ENCODE measurements at regions not wholly inside any gene's neighbourhood (a gene's known extent, or its start where the extent isn't known, plus 50 kb on each side); places are given as distances from the start of the nearest gene placed in this dataset.
"Not testable (repeated sequence)": the region's sequence is repeated elsewhere in the genome, so short reads cannot be mapped to it uniquely, and the experiment has no call there.

DNA sequence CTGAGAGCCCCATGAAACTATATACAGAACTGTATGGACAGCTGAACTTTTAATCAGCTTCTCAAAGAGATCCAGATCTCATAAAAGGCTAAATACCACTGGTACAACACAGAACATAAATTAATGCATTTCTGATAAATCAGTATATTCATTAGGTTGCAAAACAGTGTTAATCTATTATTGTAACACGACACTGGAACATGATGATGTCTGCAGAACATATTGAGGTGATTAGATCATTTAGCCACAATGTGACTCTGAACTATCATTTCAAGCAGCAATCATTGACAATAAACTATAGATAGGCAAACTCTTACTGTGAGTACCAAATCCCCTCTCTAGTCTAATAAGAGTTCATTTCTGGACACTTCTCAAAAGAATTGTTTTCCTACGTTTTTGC, 50.3 kb downstream of the GASK1B start:
- DNase-seq, result no peak
- intact Hi-C loops (cut with DNase I), result no loop called here

DNA sequence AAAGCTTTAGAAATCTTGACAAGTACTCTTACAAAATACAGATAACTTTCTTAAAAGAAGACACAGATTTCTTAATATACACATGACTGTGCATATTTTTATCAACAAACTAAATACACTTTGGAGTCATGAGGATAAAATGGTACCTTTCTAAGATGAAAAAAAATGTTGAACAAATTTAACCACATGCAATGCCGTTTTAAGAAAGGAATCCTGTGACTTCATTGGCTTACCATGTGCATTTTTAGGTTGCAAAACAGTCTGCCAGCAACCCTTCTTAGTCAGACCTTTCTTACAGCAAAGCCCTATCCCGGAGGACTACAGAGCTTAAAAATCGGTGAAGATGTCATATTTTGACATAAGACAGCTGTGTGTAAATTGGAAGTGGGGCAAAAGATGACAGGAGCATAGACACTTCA, 51.7 kb downstream of the GASK1B start:
- intact Hi-C loops (cut with DNase I), result no loop called here
- no peak for DNase-seq

DNA sequence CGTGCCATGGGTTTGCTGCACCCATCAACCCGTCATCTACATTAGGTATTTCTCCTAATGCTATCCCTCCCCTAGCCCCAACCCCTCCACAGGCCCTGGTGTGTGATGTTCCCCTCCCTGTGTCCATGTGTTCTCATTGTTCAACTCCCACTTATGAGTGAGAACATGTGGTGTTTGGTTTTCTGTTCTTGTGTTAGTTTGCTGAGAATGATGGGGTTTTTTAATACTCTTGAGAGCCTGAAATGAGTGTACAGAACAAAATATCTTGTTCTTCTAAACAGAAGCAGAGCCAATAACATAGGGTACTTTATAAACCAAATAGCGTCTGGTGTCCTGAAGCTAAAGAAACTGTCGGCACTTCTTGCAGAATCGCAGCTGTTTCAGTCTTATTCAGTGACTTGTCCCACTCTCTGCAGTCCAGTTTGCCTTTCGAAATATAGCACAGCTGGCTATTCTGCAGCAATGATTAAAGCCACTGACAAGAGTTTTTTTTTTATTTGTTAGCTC, 52.1 kb downstream of the GASK1B start:
- intact Hi-C loops (cut with DNase I); DNase-seq: not testable (repeated sequence)

GRCh38 chr4:158112611-158113010, 60.2 kb downstream of the GASK1B start:
- intact Hi-C loops (cut with DNase I), result no loop called here

GRCh38 chr4:158111241-158111640, 61.6 kb downstream of the GASK1B start:
- DNase-seq, result no peak
- intact Hi-C loops (cut with DNase I), result no loop called here

More at GRCh38 chr4:158112611-158113010, 60.2 kb downstream of the GASK1B start:
- DNase-seq, result no peak

DNA sequence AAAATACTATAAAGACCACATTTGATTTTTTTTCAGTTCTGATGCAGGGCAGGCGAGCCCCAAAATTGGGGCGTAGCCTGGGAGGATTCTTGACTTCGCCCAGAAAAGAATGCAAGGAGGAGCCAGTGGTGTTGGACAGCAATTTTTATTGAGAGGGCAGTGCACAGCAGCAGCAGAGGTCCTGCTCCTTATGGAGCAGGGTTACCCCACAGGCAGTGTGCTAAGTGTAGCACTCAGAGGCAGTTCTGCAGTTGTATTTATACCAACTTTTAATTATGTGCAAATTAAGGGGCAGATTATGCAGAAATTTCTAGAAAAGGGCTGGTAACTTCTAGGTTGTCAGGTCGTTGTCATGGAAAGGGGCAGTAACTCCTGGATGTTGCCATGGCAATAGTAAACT, 69.9 kb downstream of the GASK1B start:
- intact Hi-C loops (cut with DNase I), result no loop called here
- no peak for DNase-seq

DNA sequence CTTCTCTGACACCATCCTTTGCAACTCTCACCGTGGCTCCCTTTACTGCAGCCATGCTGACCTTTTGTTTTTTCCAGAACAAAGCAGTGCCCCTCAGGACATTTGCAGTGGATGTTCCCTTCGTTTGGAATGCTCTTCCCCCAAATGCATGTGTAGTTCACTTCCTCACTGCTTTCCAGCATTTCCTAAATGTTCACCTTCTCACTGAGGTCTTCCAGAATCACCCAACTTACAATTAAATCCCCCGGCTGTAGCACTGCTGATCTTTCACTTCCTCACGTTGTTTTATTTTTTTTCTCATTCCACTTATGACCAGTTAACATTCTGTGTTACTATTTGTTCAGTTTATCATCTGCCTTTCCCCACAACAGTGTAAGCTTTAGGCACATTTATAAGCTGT, 73.1 kb downstream of the GASK1B start:
- no peak for DNase-seq

DNA sequence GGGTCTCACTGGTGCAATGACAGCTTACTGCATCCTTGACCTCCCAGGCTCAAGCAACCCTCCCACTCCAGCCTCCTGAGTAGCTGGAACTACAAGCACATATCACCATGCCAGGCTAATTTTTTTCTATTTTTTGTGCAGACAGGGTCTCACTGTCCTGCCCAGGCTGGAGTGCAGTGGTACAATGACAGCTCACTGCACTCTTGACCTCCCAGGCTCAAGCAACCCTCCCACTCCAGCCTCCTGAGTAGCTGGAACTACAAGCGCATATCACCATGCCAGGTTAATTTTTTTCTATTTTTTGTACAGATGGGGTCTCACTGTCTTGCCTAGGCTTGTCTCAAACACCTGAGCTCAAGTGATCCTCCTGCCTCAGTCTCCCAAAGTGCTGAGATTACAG, 74.0 kb downstream of the GASK1B start:
- DNase-seq, result no peak
- intact Hi-C loops (cut with DNase I), result no loop called here

More for the DNA sequence above, 73.1 kb downstream of the GASK1B start:
- intact Hi-C loops (cut with DNase I), result no loop called here

DNA sequence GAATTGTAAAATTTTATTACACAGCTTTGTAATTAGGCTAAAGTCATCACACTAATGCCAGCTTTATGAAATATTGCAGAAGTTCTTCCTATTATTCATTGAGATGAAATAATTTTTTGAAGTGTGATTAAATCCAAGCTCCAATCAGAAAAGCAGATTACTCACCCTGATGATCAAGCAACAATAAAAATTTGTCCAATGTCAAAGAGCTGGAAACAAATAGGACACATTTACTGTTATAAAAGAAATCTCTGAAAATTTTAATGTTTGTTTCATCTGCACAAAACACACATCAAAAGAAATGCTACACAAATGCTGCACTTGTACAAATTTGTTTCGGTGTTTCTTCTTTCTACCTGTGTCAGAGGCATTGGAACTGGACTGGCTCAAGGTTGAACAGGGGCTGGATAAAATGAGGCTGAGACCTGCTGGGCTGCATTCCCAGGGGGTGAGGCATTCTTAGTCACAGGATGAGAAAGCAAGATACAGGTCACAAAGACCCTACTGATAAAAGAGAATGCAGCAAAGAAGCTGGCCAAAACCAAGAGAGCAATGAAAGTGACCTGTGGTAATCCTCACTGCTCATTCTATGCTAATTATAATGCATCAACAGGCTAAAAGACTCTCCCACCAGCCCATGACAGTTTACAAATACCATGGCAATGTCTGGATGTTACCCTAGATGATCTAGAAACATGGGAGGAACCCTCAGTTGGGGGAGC, 78.3 kb downstream of the GASK1B start:
- DNase-seq, result no peak
- intact Hi-C loops (cut with DNase I), result no loop called here

DNA sequence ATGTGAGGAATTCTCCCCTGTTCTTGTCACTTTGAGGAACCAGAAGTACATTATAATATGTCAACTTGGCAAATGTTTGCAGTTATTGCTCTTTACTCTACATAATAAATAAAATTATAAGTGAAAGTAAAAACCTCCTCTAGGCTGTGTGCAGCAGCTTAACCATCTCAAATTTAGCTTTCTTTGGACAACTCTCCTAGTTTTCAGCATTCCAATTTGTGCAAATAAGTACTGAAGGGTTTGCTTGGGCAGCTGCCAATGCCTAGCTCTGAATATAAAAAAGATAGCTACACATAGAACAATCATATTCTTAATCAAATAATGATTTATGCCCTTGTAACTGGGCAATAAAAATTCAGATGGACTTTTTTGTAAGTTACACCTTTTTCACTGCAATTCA, 82.5 kb downstream of the GASK1B start:
- intact Hi-C loops (cut with DNase I), result no loop called here
- peak in 2 of 42 donors; percentile 3 to 4 for DNase-seq

GRCh38 chr4:158089897-158090296, 82.9 kb downstream of the GASK1B start:
- DNase-seq; intact Hi-C loops (cut with DNase I): not testable (repeated sequence)

DNA sequence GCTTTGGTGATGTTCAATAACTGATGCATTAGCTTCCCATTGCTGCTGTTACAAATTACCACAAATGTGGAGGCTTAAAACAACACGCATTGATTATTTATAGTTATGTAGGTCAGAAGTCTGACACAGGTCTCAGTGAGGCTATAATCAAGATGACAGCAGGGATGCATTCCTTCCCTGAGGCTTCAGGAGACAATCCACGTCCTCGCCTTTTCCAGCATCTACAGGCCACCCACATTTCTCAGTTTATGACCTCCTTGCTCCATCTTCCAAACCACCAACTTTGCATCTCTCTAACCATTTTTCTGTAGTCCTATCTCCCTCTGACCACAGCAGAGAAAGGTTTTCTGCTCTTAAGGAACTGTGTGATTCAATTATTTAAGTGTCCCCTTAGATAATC, 92.5 kb downstream of the GASK1B start:
- no peak for DNase-seq
- intact Hi-C loops (cut with DNase I), result no loop called here

GRCh38 chr4:158079661-158080060, 93.2 kb downstream of the GASK1B start:
- DNase-seq, result no peak
- intact Hi-C loops (cut with DNase I), result no loop called here

DNA sequence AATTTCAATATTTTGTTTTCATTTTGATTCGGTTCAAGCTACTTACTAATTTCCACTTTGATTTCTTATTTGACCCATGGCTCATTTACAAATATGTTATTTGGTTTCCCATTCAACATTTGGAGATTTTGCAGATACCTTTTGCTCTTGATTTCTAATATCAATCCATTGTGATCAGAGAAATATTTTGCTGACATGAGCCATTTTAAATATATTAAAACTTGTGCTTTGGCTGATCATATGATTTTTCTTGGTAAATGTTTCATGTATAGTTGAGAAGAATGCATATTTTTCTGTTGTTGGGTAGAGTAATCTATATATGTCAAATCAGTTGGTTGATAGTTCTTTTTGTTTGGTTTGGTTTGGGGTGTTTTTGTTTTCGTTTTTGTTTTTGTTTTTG, 95.0 kb downstream of the GASK1B start:
- DNase-seq, result no peak
- intact Hi-C loops (cut with DNase I), result no loop called here

DNA sequence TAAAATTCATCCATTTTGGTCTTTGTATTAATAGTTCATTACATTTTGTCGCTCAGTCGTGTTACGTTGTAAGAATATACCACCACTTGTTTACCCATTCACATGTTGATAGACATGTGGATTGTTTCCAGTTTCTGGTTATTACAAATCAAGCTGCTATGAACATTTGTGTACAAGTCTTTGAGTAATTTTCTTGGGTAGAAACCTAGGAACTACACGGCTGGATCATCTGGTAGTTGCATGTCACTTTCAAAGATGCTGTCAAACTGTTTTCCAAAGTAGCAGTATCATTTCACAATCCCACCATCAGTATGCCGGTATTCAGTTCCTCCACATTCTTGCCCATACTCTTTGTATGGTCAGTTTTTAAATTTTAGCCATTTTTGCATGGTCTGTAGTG, 98.0 kb downstream of the GASK1B start:
- DNase-seq, result no peak
- intact Hi-C loops (cut with DNase I), result no loop called here

DNA sequence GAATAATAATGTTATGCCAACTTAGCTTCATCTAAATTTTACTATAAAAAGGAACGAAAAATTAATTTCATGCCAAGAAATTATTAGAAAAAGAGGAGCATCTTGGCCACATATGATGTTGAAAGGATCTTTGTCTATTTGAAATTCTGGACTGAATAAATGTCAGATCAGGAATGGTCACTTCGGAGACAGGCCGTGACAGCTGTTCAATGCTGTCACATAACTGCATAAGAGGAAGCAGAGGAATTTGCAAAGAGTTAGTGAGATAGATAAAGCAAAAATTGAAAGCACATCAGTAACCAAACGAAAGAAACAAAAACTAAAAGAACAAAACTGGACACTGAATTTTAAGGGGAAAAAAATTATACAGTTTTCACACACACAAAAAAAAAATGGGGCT, 100.9 kb downstream of the GASK1B start:
- intact Hi-C loops (cut with DNase I), result no loop called here
- DNase-seq, result no peak

DNA sequence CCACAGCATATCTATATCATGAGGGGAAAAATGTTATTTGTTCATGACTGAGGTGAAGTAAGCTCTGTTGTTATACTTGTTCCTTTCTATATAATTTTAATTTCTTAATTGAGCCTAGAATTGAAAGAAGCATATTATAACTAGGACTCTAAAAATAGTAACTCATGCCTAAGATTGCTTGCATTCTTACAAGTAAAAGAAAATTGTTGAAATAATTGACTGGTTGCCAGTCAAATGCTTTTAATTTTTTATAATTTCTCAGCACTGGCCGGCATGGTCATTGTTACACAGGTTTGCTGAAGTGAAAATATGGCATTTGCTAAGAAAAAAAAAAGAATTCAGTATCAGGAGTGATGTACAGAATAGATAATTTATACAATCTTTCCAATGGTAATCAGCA, 104.8 kb downstream of the GASK1B start:
- no peak for DNase-seq
- intact Hi-C loops (cut with DNase I), result no loop called here

GRCh38 chr4:158067646-158068045, 105.2 kb downstream of the GASK1B start:
- intact Hi-C loops (cut with DNase I), result no loop called here
- no peak for DNase-seq

GRCh38 chr4:158065603-158066002, 107.2 kb downstream of the GASK1B start:
- intact Hi-C loops (cut with DNase I), result no loop called here
- no peak for DNase-seq

DNA sequence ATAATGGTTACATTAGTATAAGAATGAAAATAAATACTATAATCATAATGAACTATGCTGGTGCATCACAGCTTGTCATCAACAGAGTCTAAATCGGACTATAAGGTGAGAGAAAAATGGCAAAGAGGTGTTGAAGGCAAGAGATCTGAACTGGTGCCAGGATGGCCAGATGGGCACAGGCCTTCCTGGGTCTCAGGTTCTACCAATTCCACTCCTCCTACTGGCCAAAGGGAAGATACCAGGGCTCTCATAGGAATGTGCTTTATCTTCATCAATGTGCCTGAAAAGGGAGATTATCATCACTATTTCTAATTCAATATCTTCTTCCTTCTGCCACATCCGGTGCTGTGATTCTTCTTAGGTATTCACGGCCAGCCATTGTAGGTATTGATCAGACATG, 107.6 kb downstream of the GASK1B start:
- intact Hi-C loops (cut with DNase I), result no loop called here
- DNase-seq, result no peak

DNA sequence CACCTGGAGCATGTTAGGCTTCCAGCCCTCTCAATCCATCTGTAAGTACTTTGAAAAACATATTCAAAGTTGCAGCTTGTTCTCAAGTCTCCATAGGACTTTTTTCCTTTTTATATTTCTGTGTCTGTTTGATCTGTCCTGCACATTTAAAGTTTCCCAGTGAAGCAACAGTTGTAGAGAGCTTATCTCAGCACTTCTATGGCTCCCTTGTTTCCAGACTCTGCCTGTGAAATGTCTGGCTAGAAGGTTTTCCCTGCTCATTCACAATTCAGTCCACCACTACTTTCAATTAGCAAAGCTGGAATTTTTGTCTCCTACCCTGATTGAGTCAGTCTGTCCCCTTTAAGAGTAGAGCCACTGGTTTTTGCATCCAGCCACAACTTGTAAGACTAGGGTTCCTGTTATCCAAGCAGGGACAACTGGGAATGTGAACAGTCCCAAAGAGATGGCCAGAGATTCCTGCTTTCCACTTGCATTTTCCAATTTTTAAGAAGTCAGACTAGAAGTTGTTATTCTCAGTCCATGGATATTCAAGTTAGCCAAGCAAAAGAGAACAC, 116.1 kb downstream of the GASK1B start:
- intact Hi-C loops (cut with DNase I), result no loop called here
- no peak for DNase-seq
